Superior temporal gyrus (tissue), 1 donor: ENCODE measurements at regions not wholly inside any gene's neighbourhood (a gene's known extent, or its start where the extent isn't known, plus 50 kb on each side); places are given as distances from the start of the nearest gene placed in this dataset.
"Not testable (repeated sequence)": the region's sequence is repeated elsewhere in the genome, so short reads cannot be mapped to it uniquely, and the experiment has no call there.

ENCODE experiments used
- DNase-seq: peaks from one replicate; pipeline ENCODE4 v3.0.0-alpha.2; 2016; ENCODE audit errors: extremely low spot score

- not testable (repeated sequence) for DNase-seq
These were observed 96.2 kb upstream of the ADCY2 start for GRCh38 chr5:7299731-7300130.

- DNase-seq = not testable (repeated sequence)
These were observed 90.8 kb upstream of the ADCY2 start for GRCh38 chr5:7305000-7305674.

GRCh38 chr5:7306556-7306955 lies 89.4 kb upstream of the ADCY2 start:
- DNase-seq = not testable (repeated sequence)

GRCh38 chr5:7307709-7308108 lies 88.2 kb upstream of the ADCY2 start:
- DNase-seq = not testable (repeated sequence)

- DNase-seq = not testable (repeated sequence)
These were observed 86.2 kb upstream of the ADCY2 start for GRCh38 chr5:7309715-7310114.

- not testable (repeated sequence) for DNase-seq
These were observed 85.3 kb upstream of the ADCY2 start for GRCh38 chr5:7310656-7311055.

GRCh38 chr5:7315118-7315517 lies 80.8 kb upstream of the ADCY2 start:
- DNase-seq = no peak

- no peak for DNase-seq
These were observed 78.2 kb upstream of the ADCY2 start for GRCh38 chr5:7317751-7318150.

GRCh38 chr5:7320701-7321301 lies 75.1 kb upstream of the ADCY2 start:
- no peak for DNase-seq

GRCh38 chr5:7321724-7322123 lies 74.2 kb upstream of the ADCY2 start:
- DNase-seq = peak; percentile 26

GRCh38 chr5:7324919-7325318 lies 71.0 kb upstream of the ADCY2 start:
- DNase-seq = no peak

- no peak for DNase-seq
These were observed 69.7 kb upstream of the ADCY2 start for GRCh38 chr5:7325975-7326913.

- DNase-seq = no peak
These were observed 66.8 kb upstream of the ADCY2 start for GRCh38 chr5:7329141-7329540.

- no peak for DNase-seq
These were observed 66.2 kb upstream of the ADCY2 start for GRCh38 chr5:7329712-7330111.

GRCh38 chr5:7330256-7330655 lies 65.7 kb upstream of the ADCY2 start:
- DNase-seq = no peak

GRCh38 chr5:7331131-7331530 lies 64.8 kb upstream of the ADCY2 start:
- no peak for DNase-seq
